Suprapubic skin (tissue), 4 donors: ENCODE measurements at regions not wholly inside any gene's neighbourhood (a gene's known extent, or its start where the extent isn't known, plus 50 kb on each side); places are given as distances from the start of the nearest gene placed in this dataset.

Experiments used
- POLR2A ChIP-seq, 2 donors: fragments of 450-650 bp; IDR thresholded peaks; one replicate each; pipeline ENCODE4 v1.6.1; 2017; ENCODE audit warnings: antibody characterized with exemption in 2 of 2, mild to moderate bottlenecking in 2 of 2, moderate library complexity in 2 of 2
- POLR2AphosphoS5 ChIP-seq, 3 donors: sonication (generic); formaldehyde crosslinking; IDR thresholded peaks; one replicate each; pipeline ENCODE4 v1.6.1; 2017; ENCODE audit warnings: antibody characterized with exemption in 3 of 3
- TF ChIP-seq, protein P1 (sequence below), 2 donors: fragments of 200-600 bp in 1 of 2; fragments of 450-650 bp in 1 of 2; sonication (generic) in 1 of 2; IDR thresholded peaks; one replicate each; pipeline ENCODE4 v1.5.1; 2016 to 2019; ENCODE audit warnings: antibody characterized with exemption in 2 of 2, mild to moderate bottlenecking in 1 of 2, moderate library complexity in 1 of 2

DNA sequence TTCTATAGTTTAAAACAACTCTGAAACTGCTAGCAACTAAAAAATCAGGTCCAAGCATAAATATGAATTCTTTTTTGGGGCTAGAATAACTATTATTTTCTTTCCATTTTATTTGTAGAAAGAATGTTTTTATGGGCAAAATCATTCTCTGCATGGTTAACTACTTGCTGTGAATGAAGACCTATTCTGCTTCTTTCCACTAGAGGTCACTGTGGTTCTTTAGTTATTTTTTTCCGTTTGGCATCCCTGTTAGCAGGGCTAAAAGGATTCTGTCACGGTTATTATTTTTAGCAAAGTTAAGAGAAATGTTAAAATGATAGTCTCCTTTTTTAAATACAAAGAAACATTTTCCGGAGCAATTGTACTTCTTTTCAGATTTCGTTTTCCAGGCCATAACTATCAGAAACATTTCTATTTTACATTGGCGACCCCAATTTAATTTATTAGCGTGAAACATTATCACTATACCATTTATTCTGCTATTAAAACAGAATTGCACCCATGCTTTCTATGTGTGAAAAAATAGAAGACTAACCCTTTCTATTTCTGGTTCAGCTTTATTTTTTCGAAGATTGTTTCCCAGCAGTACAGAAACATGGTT, 404.8 kb downstream of the ATP23 start:
- TF ChIP-seq, protein P1, sequence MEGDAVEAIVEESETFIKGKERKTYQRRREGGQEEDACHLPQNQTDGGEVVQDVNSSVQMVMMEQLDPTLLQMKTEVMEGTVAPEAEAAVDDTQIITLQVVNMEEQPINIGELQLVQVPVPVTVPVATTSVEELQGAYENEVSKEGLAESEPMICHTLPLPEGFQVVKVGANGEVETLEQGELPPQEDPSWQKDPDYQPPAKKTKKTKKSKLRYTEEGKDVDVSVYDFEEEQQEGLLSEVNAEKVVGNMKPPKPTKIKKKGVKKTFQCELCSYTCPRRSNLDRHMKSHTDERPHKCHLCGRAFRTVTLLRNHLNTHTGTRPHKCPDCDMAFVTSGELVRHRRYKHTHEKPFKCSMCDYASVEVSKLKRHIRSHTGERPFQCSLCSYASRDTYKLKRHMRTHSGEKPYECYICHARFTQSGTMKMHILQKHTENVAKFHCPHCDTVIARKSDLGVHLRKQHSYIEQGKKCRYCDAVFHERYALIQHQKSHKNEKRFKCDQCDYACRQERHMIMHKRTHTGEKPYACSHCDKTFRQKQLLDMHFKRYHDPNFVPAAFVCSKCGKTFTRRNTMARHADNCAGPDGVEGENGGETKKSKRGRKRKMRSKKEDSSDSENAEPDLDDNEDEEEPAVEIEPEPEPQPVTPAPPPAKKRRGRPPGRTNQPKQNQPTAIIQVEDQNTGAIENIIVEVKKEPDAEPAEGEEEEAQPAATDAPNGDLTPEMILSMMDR (IDR thresholded peaks at IDR 0.05) = peak; percentile 68 to 76
- TF ChIP-seq POLR2A (IDR thresholded peaks at IDR 0.05) (no peak), POLR2AphosphoS5 (IDR thresholded peaks at IDR 0.05) (no peak)
